A549 (cell line): ENCODE measurements at regions not wholly inside any gene's neighbourhood (a gene's known extent, or its start where the extent isn't known, plus 50 kb on each side); places are given as distances from the start of the nearest gene placed in this dataset.

Experiments
- ATAC-seq, 2 experiments: fragments of 200-7000 bp in 1 of 2; fragments of >200 bp in 1 of 2; cut with Nextera tagmentation in 1 of 2; cut with Tn5 transposase in 1 of 2; 3 replicates each; pipeline versions ENCODE4 v1.8.0 to v1.9.1; 2018 to 2020; ENCODE audit warnings: mild to moderate bottlenecking in 1 of 2, moderate library complexity in 1 of 2
- CTCF ChIA-PET: fragments of 300-600 bp; sonication (Branson Sonifier 250); formaldehyde crosslinking; extraction: SDS; loops from one replicate; lab custom pipeline; 2021; ENCODE audit warnings: antibody characterized with exemption, inconsistent platforms; lab: Yijun Ruan, JAX
- POLR2A ChIA-PET: fragments of 350-600 bp; formaldehyde crosslinking; extraction: SDS; loops from one replicate; lab custom pipeline; 2021; ENCODE audit warnings: antibody characterized with exemption, inconsistent platforms; lab: Yijun Ruan, JAX
- DNase-seq, 2 experiments: peaks; one replicate each; pipeline versions ENCODE4 v3.0.0 to v3.0.0-alpha.2; 2011 to 2016; ENCODE audit warnings: low read depth in 1 of 2, low spot score in 1 of 2
- FAIRE-seq: peaks from 2 replicates; lab custom pipeline; 2011; peaks lifted over from hg19 to GRCh38; lab: Jason Lieb, UNC
- H3K27ac ChIP-seq, 2 experiments: fragments of >200 bp; sonication (Bioruptor Twin); formaldehyde crosslinking; 3 replicates each; pipeline ENCODE4 v1.5.1; 2016 to 2017
- H3K4me1 ChIP-seq: fragments of >200 bp; sonication (Bioruptor Twin); formaldehyde crosslinking; 3 replicates; pipeline ENCODE4 v1.6.1; 2016
- H3K4me2 ChIP-seq: fragments of >200 bp; sonication (Bioruptor Twin); formaldehyde crosslinking; 3 replicates; pipeline ENCODE4 v1.6.1; 2016
- H3K4me3 ChIP-seq: fragments of >200 bp; sonication (Bioruptor Twin); formaldehyde crosslinking; 3 replicates; pipeline ENCODE4 v1.5.1; 2016
- H3K9me3 ChIP-seq: fragments of >200 bp; sonication (Bioruptor Twin); formaldehyde crosslinking; 3 replicates; pipeline ENCODE4 v1.6.1; 2016
- BHLHE40 ChIP-seq: IDR thresholded peaks from 2 replicates; pipeline ENCODE4 v1.6.1; 2012; ENCODE audit warnings: low read depth, low read length, inconsistent platforms
- CEBPB ChIP-seq, 2 experiments: fragments of >200 bp in 1 of 2; sonication (Bioruptor Twin) in 1 of 2; formaldehyde crosslinking in 1 of 2; IDR thresholded peaks; 2 replicates each; pipeline ENCODE4 v1.6.1; 2012 to 2016
- GATA3 ChIP-seq: IDR thresholded peaks from 2 replicates; pipeline ENCODE4 v1.6.1; 2012; ENCODE audit warnings: borderline replicate concordance
- HDAC2 ChIP-seq: fragments of 200-600 bp; sonication (generic); IDR thresholded peaks from 2 replicates; pipeline ENCODE4 v1.6.1; 2016
- JUNB ChIP-seq: fragments of >200 bp; sonication (Bioruptor Twin); formaldehyde crosslinking; IDR thresholded peaks from 2 replicates; pipeline ENCODE4 v1.6.1; 2016
- MAFK ChIP-seq: fragments of 450-650 bp; IDR thresholded peaks from 2 replicates; pipeline ENCODE4 v1.6.1; 2014; ENCODE audit not compliant: partially characterized antibody
- PHF8 ChIP-seq: fragments of 200-600 bp; sonication (generic); IDR thresholded peaks from 2 replicates; pipeline ENCODE4 v1.6.1; 2016; ENCODE audit warnings: low read depth, mild to moderate bottlenecking, antibody characterized with exemption, moderate library complexity, borderline replicate concordance
- RAD21 ChIP-seq, 2 experiments: fragments of >200 bp in 1 of 2; sonication (Bioruptor Twin) in 1 of 2; formaldehyde crosslinking in 1 of 2; IDR thresholded peaks in 1 of 2; conservative IDR thresholded peaks in 1 of 2; 2 replicates in 1 of 2; 3 replicates in 1 of 2; pipeline ENCODE4 v1.6.1; 2012 to 2018; ENCODE audit warnings: inconsistent platforms in 1 of 2
- TP53 ChIP-seq: fragments of 250-450 bp; sonication (Bioruptor Pico); IDR thresholded peaks from 2 replicates; pipeline ENCODE4 v1.5.0; 2021; ENCODE audit warnings: mild to moderate bottlenecking, moderate library complexity
- ZNF302 ChIP-seq: fragments of 250-450 bp; sonication (Bioruptor Pico); IDR thresholded peaks from 2 replicates; pipeline ENCODE4 v1.9.0; 2021; ENCODE audit warnings: inconsistent platforms, mild to moderate bottlenecking, moderate library complexity
- ZSCAN20 ChIP-seq: fragments of 250-450 bp; sonication (Bioruptor Pico); IDR thresholded peaks from 2 replicates; pipeline ENCODE4 v1.8.0; 2022; ENCODE audit warnings: mild to moderate bottlenecking, moderate library complexity
- WGBS: methylation state at CpG from one replicate; pipeline ENCODE4 v1.1.6; 2017; ENCODE audit errors: missing lambda C conversion rate; 5-methylcytosine and 5-hydroxymethylcytosine counted together
- TF ChIP-seq, protein P1 (sequence below): fragments of >200 bp; sonication (Bioruptor Twin); formaldehyde crosslinking; IDR thresholded peaks from 3 replicates; pipeline ENCODE4 v1.5.1; 2016
- TF ChIP-seq, protein P2 (sequence below): fragments of 250-450 bp; sonication (Bioruptor Pico); IDR thresholded peaks from 2 replicates; pipeline ENCODE4 v1.5.0; 2020; ENCODE audit warnings: low read depth, mild to moderate bottlenecking, moderate library complexity

DNA sequence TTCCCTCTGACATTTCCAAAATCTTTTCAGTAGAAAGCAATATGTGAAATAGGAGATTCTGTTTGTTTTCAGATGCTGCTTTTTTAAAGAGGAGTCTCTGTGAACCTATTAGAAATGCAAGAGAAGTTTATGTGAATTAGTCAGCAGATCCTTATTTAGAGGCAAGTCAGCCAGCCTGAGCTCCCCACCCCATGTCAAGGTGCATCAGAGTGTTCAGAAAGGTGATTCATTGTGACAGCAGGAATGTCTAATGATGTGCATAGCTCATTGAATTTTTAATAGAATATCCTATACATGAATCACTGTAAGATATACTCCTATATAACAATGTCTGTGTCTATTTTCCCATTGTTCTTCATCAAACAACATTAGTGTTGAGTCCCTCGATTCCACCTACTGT is 1222.4 kb upstream of the USP15 start (continued):
- TF ChIP-seq, protein P1, sequence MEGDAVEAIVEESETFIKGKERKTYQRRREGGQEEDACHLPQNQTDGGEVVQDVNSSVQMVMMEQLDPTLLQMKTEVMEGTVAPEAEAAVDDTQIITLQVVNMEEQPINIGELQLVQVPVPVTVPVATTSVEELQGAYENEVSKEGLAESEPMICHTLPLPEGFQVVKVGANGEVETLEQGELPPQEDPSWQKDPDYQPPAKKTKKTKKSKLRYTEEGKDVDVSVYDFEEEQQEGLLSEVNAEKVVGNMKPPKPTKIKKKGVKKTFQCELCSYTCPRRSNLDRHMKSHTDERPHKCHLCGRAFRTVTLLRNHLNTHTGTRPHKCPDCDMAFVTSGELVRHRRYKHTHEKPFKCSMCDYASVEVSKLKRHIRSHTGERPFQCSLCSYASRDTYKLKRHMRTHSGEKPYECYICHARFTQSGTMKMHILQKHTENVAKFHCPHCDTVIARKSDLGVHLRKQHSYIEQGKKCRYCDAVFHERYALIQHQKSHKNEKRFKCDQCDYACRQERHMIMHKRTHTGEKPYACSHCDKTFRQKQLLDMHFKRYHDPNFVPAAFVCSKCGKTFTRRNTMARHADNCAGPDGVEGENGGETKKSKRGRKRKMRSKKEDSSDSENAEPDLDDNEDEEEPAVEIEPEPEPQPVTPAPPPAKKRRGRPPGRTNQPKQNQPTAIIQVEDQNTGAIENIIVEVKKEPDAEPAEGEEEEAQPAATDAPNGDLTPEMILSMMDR, result no peak

DNA sequence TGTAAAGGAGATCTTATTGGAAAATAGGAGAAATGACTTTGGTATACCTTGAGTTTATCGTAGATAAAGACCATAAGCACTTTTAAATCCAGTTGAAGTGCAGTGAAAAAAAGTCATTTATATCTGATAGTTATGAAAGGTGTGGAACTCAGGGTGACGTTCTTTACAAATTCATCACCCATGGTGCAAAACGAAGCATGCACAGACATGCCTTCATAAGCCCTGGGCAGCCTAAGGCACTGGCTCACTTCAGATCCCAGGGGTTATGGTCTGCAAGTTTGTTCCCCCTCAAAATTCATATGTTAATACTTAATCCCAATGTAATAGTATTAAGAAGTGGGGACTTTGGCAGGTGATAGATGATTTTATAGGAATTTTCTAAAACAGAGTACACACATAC is 1216.4 kb upstream of the USP15 start:
- ATAC-seq, result no peak
- WGBS, result 2% methylated on average over 3 of the region's 3 CpGs
- Histone ChIP-seq H3K4me1 (no peaks in the 10 kb centered on the region), H3K9me3 (0 out of 3 replicates have a peak, but pooled peaks cover 1% of the 10 kb centered on the region), H3K4me3 (no peak overlapping the region), H3K27ac (no peak overlapping the region), H3K4me2 (no peak overlapping the region)
- no peak for FAIRE-seq
- no peak for DNase-seq
- TF ChIP-seq ZSCAN20 (no peak), RAD21 (conservative IDR thresholded peaks at IDR 0.05 in 1 of 2, IDR thresholded peaks at IDR 0.05 in 1 of 2) (no peak), PHF8 (no peak), GATA3 (no peak), BHLHE40 (no peak)
- ChIA-PET CTCF (no interaction called here), POLR2A (no interaction called here)

DNA sequence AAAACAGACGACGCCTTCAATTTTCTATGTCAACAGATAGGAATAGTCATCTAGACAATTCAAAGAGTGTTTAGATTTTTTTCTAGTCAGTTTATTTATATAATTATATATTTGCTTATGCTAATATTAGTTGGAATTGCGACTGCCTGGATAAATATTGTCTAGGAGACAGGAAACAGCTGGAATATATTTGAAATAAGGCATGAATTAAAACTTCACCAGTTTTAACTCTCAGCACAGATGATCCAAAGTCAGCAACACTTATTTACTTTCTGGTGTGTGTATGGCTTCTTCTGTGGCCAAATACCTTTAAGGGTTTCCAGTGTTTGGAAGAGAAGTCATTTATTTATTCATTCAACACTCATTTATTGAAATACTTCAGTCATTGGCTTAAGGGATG is 1215.4 kb upstream of the USP15 start:
- ATAC-seq (no peak), DNase-seq (no peak), FAIRE-seq (no peak)
- Histone ChIP-seq H3K4me2 (no peak overlapping the region), H3K4me3 (no peak overlapping the region), H3K9me3 (no peaks in the 10 kb centered on the region; the same call in 2 of the 3 replicates), H3K4me1 (no peaks in the 10 kb centered on the region), H3K27ac (no peak overlapping the region)
- TF ChIP-seq HDAC2 (no peak), TP53 (CRISPR knock-in tag) (no peak), CEBPB (IDR thresholded peaks at IDR 0.05) (no peak), ZNF302 (CRISPR knock-in tag) (no peak), MAFK (no peak), JUNB (no peak)
- TF ChIP-seq, protein P2, sequence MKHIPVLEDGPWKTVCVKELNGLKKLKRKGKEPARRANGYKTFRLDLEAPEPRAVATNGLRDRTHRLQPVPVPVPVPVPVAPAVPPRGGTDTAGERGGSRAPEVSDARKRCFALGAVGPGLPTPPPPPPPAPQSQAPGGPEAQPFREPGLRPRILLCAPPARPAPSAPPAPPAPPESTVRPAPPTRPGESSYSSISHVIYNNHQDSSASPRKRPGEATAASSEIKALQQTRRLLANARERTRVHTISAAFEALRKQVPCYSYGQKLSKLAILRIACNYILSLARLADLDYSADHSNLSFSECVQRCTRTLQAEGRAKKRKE (CRISPR knock-in tag), result no peak
- TF ChIP-seq, protein P1, result no peak
- ChIA-PET POLR2A (no interaction called here), CTCF (no interaction called here)
- WGBS, result 49% methylated on average over 3 of the region's 3 CpGs

DNA sequence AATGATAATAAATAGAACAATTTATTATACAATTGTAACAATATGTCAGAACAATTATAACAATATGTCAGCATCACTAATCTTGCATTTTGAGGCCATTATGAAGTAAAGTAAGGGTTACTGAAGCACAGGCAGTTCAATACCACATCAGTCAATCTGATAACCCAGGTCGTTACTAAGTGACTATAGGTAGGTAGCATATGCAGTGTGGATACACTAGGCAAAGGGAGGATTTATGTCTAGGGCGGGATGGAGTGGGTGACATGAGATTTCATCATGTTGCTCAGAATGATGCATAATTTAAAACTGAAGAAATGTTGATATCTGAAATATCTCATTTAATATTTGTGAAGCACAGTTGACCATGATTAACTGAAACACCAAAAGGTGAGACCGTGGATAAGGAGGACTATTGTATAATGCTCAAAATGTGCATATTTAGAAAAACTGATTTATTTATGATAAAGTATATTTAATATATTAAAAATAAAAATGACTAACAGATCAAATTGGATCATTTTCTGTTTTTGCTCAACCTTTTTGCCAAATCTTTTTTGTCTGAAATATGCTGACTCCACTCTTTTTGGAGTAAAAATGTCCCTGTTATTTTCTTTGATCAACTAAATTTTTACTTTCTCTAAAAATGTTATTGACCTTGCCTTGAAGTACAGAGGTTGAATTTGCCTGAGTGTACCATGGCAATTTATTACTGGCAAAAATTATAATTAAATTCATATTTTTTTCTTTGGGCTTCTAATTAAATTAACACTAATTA is 1189.4 kb upstream of the USP15 start:
- CTCF ChIA-PET, result no interaction called here
- WGBS, result 9% methylated on average over 3 of the region's 3 CpGs
- Histone ChIP-seq H3K4me1 (no peaks in the 10 kb centered on the region), H3K4me3 (no peak overlapping the region), H3K4me2 (no peak overlapping the region), H3K9me3 (peaks cover 7% of the 10 kb centered on the region; the same call in 2 of the 3 replicates), H3K27ac (no peak overlapping the region)
- ATAC-seq (no peak), FAIRE-seq (no peak), DNase-seq (no peak)
- POLR2A ChIA-PET, result no interaction called here
- TF ChIP-seq, protein P1, result no peak
- peak; percentile 79 for TF ChIP-seq MAFK
- TF ChIP-seq, all 56 proteins: peak for 1
